Heart right ventricle (tissue), 16 donors: ENCODE measurements at regions not wholly inside any gene's neighbourhood (a gene's known extent, or its start where the extent isn't known, plus 50 kb on each side); places are given as distances from the start of the nearest gene placed in this dataset.

Experiments
- ATAC-seq, 8 donors: fragments of 200-7000 bp; cut with Tn5 transposase; one replicate each; pipeline ENCODE4 v1.9.1; 2020; ENCODE audit warnings: mild to moderate bottlenecking in 8 of 8, moderate library complexity in 8 of 8, moderate number of reproducible peaks in 1 of 8
- DNase-seq, 2 donors: peaks; one replicate each; pipeline ENCODE4 v3.0.0-alpha.2; 2020
- H3K27ac ChIP-seq, 10 donors: fragments of 200-600 bp; sonication (generic) in 2 of 10; one replicate each; pipeline versions ENCODE4 v1.5.0 to v1.8.0; 2020 to 2022; ENCODE audit warnings: mild to moderate bottlenecking in 3 of 10
- H3K27me3 ChIP-seq, 7 donors: fragments of 200-600 bp; one replicate each; pipeline ENCODE4 v1.8.0; 2021 to 2022; ENCODE audit warnings: mild to moderate bottlenecking in 2 of 7
- H3K36me3 ChIP-seq, 9 donors: fragments of 200-600 bp; sonication (generic) in 1 of 9; one replicate each; pipeline versions ENCODE4 v1.5.0 to v1.8.0; 2020 to 2022; ENCODE audit warnings: mild to moderate bottlenecking in 2 of 9
- H3K4me1 ChIP-seq, 9 donors: fragments of 200-600 bp; sonication (generic) in 1 of 9; one replicate each; pipeline versions ENCODE4 v1.5.0 to v1.8.0; 2020 to 2022; ENCODE audit warnings: mild to moderate bottlenecking in 4 of 9
- H3K4me3 ChIP-seq, 10 donors: fragments of 200-600 bp; sonication (generic) in 2 of 10; one replicate each; pipeline versions ENCODE4 v1.5.0 to v1.8.0; 2020 to 2022; ENCODE audit warnings: mild to moderate bottlenecking in 7 of 10, moderate library complexity in 2 of 10
- H3K9me3 ChIP-seq, 11 donors: fragments of 200-600 bp in 10 of 11; sonication (generic) in 2 of 11; one replicate each; pipeline versions ENCODE4 v1.5.0 to v1.8.0; 2013 to 2022; ENCODE audit warnings: mild to moderate bottlenecking in 2 of 11, control low read depth in 1 of 11, moderate library complexity in 1 of 11
- CTCF ChIP-seq, 9 donors: fragments of 200-600 bp; sonication (generic) in 2 of 9; IDR thresholded peaks; one replicate each; pipeline versions ENCODE4 v1.5.0 to v1.8.0; 2021 to 2022; ENCODE audit warnings: antibody characterized with exemption in 9 of 9, mild to moderate bottlenecking in 5 of 9, moderate library complexity in 1 of 9
- WGBS, 2 donors: extraction: QIAGEN DNeasy Blood & Tissue Kit; methylation state at CpG; one replicate each; pipeline ENCODE4 v1.1.7; 2013; ENCODE audit warnings: inconsistent platforms in 1 of 2; 5-methylcytosine and 5-hydroxymethylcytosine counted together
- intact Hi-C, 10 donors: fragments of 100-400 bp; cut with DNase I; formaldehyde crosslinking; loops; one replicate each; pipeline versions ENCODE4 v1.11.1 to v1.14.2; 2022
- donor health status: Arrhythmogenic right ventricular cardiomyopathy.
- donor health status: ischemic (EF 13 %, LVEDD 7.1; RV severe dilation, severe dysfunction).
- donor health status: healthy with polysubstance abuse.
- donor health status: DM: no; HTN: yes; CAD: no.
- donor health status: DM: no; HTN: no; CAD: no.
- donor health status: ischemic (EF 25% LVEDD 6.9; RV normal size, moderate dysfunction).
- donor health status: ischemic (EF 25% LVEDD 5.7; RV mildly dilated, moderate dysfunction).
- donor health status: healthy.
- donor health status: DM: yes; HTN: yes; CAD: no.
- donor health status: Ischemic cardiomyopathy.
- donor health status: ischemic (EF 35%, LVEDD 5.7; RV mildly dilated, moderate dysfunction).
- donor health status: nonischemic (EF 11% LVEDD 7.7; RV severe dilation, severe dysfunction).
- donor health status: DM: yes; HTN: yes; CAD: no.
- donor health status: PGD.
- donor health status: ischemic (EF 29% LVEDD 5.4; RV normal size, mild dysfunction).
- donor health status: nonischemic (EF 23%, LVEDD 6.1; RV moderate dilation, normal function).

GRCh38 chr13:31945202-31945961, 86.2 kb upstream of the FRY start:
- H3K4me1 ChIP-seq = peaks cover 0 to 43% (median 23%) of the 10 kb centered on the region in 9 donors
- no peaks in the 10 kb centered on the region for H3K27me3 ChIP-seq
- DNase-seq (peak; percentile 54 to 61), ATAC-seq (peak; percentile 56 to 94 (median 86))
- H3K9me3 ChIP-seq = no peaks in the 10 kb centered on the region
- intact Hi-C loops = no loop called here
- H3K27ac ChIP-seq = peak overlapping the region in 6 of 10 donors; percentile 35 to 75 (median 48)
- no peak for TF ChIP-seq CTCF (IDR thresholded peaks at IDR 0.05)
- peak overlapping the region in 1 of 10 donors; percentile 28 for H3K4me3 ChIP-seq
- WGBS, 2 donors = 45 to 51% methylated on average over 14 of the region's 14 CpGs
- H3K36me3 ChIP-seq = peaks cover 0 to 48% (median 0%) of the 10 kb centered on the region in 9 donors

GRCh38 chr13:31946091-31946770, 85.3 kb upstream of the FRY start:
- DNase-seq (no peak), ATAC-seq (no peak)
- no peak for TF ChIP-seq CTCF (IDR thresholded peaks at IDR 0.05)
- peak overlapping the region in 2 of 10 donors; percentile 3 to 28 for H3K4me3 ChIP-seq
- H3K4me1 ChIP-seq = peaks cover 0 to 51% (median 23%) of the 10 kb centered on the region in 9 donors
- peak overlapping the region in 5 of 10 donors; percentile 20 to 75 (median 44) for H3K27ac ChIP-seq
- WGBS, 2 donors = 83 to 89% methylated on average over 3 of the region's 3 CpGs
- intact Hi-C loops = no loop called here
- H3K9me3 ChIP-seq = no peaks in the 10 kb centered on the region
- no peaks in the 10 kb centered on the region for H3K27me3 ChIP-seq
- H3K36me3 ChIP-seq = peaks cover 0 to 46% (median 0%) of the 10 kb centered on the region in 9 donors

GRCh38 chr13:31947105-31947504, 84.5 kb upstream of the FRY start:
- Histone ChIP-seq H3K4me1 (peaks cover 0 to 59% (median 23%) of the 10 kb centered on the region in 9 donors), H3K27ac (peak overlapping the region in 1 of 10 donors; percentile 18), H3K4me3 (no peak overlapping the region), H3K27me3 (no peaks in the 10 kb centered on the region), H3K9me3 (no peaks in the 10 kb centered on the region), H3K36me3 (peaks cover 0 to 43% (median 0%) of the 10 kb centered on the region in 9 donors)
- TF ChIP-seq CTCF (IDR thresholded peaks at IDR 0.05) = no peak
- DNase-seq (no peak), ATAC-seq (no peak)
- intact Hi-C loops = no loop called here
- WGBS, 2 donors = 96 to 98% methylated on average over 2 of the region's 2 CpGs

DNA sequence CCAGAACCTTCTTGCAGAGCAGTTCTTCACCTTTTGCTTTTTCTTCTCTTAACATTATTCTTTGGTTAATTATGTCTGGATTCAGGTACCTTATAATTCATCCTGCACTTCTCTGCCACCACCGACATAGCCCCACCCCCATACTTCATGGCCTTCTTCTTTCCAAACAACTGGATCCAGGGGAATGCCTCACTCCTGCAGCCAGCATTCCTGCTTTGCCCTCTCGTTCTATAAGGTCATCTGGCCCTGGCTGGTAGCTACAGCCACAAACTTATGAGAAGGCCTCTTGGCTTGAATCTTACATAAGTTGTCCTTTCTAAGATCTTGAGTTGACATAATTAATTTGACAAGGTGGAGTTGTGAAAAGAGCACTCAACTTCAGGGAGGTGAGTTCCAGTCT, 84.1 kb upstream of the FRY start:
- Histone ChIP-seq H3K4me1 (peaks cover 0 to 59% (median 23%) of the 10 kb centered on the region in 9 donors), H3K27ac (peak overlapping the region in 1 of 10 donors; percentile 18), H3K9me3 (no peaks in the 10 kb centered on the region), H3K36me3 (peaks cover 0 to 45% (median 2%) of the 10 kb centered on the region in 9 donors), H3K4me3 (no peak overlapping the region), H3K27me3 (no peaks in the 10 kb centered on the region)
- 56 to 58% methylated on average over 2 of the region's 2 CpGs for WGBS, 2 donors
- DNase-seq (no peak), ATAC-seq (no peak)
- intact Hi-C loops = no loop called here
- no peak for TF ChIP-seq CTCF (IDR thresholded peaks at IDR 0.05)
